ENCODE measurements at regions not wholly inside any gene's neighbourhood (a gene's known extent, or its start where the extent isn't known, plus 50 kb on each side); places are given as distances from the start of the nearest gene placed in this dataset.

DNA sequence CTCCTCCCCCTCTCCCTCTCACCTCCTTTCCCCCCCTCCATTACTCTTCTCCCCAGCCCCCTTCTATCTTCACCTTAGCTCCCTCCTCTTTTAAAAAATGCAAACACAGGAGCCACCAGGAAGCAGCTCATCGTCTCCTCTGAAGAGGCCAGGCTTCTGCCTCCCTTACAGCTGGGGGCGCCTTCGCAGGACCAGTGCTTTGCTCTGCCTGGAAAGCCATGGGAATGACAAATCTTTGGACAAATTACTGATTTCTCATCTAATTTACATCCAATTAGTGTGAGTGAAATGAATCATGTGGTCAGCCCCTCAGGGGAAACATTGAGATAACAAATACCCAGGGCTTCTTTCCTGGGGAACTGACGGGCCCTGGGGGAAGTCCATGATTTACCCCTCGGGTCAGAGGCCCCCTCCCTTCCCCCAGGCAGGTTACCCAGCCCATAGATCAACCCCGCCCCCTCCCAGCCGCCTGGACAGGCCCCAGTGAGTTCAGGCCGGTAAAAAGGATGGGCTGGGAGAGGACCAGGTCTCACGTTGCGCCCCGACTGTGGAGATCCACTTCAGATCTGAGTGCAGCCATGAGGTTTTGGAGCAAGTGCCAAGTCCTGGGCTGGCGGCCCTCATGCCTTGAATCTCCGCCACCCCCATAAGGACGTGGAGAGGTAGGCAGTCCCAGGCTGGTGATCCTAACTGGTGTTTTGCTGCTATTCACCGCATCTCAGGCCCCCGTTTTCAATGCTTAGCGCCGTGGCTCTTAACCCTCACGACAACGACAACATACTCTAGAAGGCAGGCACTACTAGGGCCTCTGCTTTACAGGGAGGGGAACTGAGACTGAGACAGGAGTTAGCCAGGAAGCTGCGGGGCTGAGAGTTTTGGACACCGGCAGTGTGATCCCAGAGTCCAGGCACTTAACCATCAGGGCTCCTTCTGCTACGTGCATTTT is 300.8 kb downstream of the RRAGC start:
- POLR2A ChIA-PET = no interaction called here
- CTCF ChIA-PET = interaction anchor here (0.6 kb wide), 1 partner anchor 234 kb away, joined by 3 read pairs; no protein-coding TSS in a partner anchor
- TF ChIP-seq, protein P1, sequence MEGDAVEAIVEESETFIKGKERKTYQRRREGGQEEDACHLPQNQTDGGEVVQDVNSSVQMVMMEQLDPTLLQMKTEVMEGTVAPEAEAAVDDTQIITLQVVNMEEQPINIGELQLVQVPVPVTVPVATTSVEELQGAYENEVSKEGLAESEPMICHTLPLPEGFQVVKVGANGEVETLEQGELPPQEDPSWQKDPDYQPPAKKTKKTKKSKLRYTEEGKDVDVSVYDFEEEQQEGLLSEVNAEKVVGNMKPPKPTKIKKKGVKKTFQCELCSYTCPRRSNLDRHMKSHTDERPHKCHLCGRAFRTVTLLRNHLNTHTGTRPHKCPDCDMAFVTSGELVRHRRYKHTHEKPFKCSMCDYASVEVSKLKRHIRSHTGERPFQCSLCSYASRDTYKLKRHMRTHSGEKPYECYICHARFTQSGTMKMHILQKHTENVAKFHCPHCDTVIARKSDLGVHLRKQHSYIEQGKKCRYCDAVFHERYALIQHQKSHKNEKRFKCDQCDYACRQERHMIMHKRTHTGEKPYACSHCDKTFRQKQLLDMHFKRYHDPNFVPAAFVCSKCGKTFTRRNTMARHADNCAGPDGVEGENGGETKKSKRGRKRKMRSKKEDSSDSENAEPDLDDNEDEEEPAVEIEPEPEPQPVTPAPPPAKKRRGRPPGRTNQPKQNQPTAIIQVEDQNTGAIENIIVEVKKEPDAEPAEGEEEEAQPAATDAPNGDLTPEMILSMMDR (IDR thresholded peaks at IDR 0.05; ENCODE audit: insufficient read depth, low read length, missing control alignments) = no peak
- no peak overlapping the region for H3K4me3 ChIP-seq (ENCODE audit: low read depth, low read length)
- no peak for DNase-seq (ENCODE audit: low read depth, low spot score)

DNA sequence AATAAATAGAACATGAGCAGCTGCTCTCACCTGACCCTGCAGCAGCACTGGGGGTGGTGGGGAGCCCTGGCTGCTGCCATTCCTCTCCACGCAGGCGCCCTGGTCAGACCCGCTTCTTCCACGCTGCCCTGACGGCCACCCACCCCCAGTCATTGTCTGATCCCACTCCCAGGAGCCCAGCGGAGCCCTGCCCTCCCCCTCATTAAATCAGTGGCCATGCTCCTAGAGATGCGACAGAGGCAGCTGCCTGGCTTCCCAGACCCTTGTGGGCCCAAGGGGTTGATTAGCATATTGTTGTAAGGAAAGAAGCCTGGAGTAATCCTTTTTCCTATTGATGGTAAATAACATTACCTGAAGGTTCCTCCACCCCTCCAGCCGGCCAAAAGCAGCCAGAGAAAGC is 301.5 kb downstream of the RRAGC start:
- CTCF ChIA-PET = interaction anchor here (0.6 kb wide), 1 partner anchor 235 kb away, joined by 3 read pairs; no protein-coding TSS in a partner anchor
- H3K4me3 ChIP-seq (ENCODE audit: low read depth, low read length) = no peak overlapping the region
- POLR2A ChIA-PET = no interaction called here
- DNase-seq (ENCODE audit: low read depth, low spot score) = no peak
- TF ChIP-seq, protein P1 (IDR thresholded peaks at IDR 0.05; ENCODE audit: insufficient read depth, low read length, missing control alignments) = no peak

DNA sequence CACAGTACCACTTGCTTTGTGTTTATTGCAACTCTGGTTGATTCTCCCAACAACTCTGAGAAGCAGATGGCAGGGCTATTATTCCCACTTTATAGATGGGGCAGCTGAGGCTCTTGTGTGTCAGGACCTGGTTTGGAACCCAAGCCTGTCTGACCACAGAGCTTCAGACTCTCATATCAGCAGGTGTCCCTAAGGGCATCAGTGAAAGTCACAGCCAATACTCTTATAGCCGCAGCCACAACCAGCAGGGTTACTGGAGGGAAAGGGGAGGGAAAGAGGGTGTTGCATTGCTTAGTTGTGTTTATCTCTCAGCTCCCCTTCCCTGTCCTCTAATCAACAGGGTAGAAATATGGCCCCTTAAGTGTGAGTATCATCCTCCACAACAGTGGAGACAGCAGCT is 304.0 kb downstream of the RRAGC start:
- TF ChIP-seq, protein P1 (IDR thresholded peaks at IDR 0.05; ENCODE audit: insufficient read depth, low read length, missing control alignments) = no peak
- ChIA-PET CTCF (no interaction called here), POLR2A (no interaction called here)
- DNase-seq (ENCODE audit: low read depth, low spot score) = no peak
- H3K4me3 ChIP-seq (ENCODE audit: low read depth, low read length) = no peak overlapping the region

DNA sequence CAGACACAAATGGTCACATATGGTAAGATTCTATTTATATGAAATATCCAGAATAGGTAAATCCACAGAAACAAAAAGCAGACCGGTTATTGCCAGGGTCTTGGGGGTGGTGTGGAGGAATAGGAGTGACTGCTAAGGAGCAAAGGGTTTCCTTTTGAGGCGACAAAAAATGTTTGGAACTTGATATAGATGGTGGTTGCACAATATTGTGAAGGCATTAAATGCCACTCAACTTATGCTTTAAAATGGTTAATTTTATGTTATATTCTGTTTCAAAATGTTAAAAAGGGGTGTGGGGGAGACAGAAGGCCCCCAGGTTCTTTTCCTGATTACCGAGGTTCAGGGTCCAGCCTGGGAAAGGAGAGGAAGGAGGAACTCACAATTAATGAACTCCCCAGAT is 304.4 kb downstream of the RRAGC start:
- no peak for DNase-seq (ENCODE audit: low read depth, low spot score)
- ChIA-PET CTCF (no interaction called here), POLR2A (no interaction called here)
- TF ChIP-seq, protein P1 (IDR thresholded peaks at IDR 0.05; ENCODE audit: insufficient read depth, low read length, missing control alignments) = no peak
- H3K4me3 ChIP-seq (ENCODE audit: low read depth, low read length) = no peak overlapping the region

DNA sequence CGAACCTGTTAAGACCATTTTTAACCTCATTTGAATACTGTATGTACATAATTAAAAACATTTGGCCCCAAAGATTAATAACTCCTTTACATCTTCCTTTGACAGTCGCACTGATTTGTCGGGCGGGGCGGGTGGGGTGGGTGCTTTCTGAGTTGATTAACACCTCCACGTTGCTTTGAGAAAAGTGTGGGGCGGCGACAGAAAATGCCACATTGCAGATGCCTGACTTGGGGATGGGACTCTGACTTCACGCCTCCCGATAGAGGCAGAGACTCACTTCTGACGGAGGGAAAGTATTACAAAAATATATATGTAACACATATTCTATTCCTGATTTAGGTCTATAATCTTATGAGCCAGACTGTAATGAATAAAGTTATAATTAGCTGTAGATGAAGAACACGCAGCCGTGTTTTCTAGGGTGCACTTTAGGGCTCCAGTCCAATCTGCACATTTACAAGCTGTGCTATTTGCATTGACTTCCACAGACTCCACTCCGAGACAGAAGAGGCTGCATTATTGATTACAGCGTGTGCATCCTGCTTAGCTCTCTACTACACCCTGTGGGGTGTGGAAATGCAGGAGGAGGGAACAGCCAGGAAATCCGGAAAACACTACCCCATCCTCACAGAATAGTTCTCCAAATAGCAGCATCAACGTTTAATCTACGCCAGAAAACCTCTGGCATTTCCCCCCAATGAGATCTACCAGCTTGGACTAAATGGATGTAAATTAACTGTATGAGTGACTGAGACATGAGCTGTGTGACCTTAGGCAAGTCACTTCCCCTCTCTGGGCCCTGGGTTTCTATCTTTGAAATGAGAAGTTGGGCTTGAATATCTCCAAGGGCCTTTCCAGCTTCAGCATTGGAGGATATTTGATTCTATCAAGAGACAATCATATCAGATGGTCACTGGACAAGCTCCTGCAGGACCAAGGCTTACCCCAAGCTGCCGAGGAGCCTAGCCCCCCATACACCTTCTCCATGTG is 308.0 kb downstream of the RRAGC start:
- POLR2A ChIA-PET = no interaction called here
- H3K4me3 ChIP-seq (ENCODE audit: low read depth, low read length) = no peak overlapping the region
- TF ChIP-seq, protein P1 (IDR thresholded peaks at IDR 0.05; ENCODE audit: insufficient read depth, low read length, missing control alignments) = no peak
- CTCF ChIA-PET = no interaction called here
- DNase-seq (ENCODE audit: low read depth, low spot score) = no peak

DNA sequence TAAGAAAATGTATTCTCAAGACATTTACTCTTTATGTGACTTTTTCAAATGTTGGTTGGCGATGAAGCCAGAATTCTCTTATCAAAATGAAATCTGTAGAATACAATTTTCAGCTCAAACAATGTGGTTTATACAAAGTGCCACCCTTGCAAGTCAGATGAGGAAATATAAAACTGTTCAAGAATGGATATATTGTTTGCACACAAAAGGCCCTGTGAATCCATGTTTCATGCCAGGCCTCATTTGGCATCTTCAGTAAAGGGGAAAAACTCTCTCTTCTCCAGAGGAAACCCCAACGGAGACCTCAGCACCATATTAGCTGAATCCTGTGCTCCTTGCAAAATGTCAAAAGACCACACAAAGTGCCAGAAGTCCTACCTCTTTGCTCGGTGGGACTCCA is 310.4 kb downstream of the RRAGC start:
- ChIA-PET CTCF (no interaction called here), POLR2A (no interaction called here)
- H3K4me3 ChIP-seq (ENCODE audit: low read depth, low read length) = no peak overlapping the region
- no peak for DNase-seq (ENCODE audit: low read depth, low spot score)
- TF ChIP-seq, protein P1 (IDR thresholded peaks at IDR 0.05; ENCODE audit: insufficient read depth, low read length, missing control alignments) = no peak
